ENCODE measurements at regions not wholly inside any gene's neighbourhood (a gene's known extent, or its start where the extent isn't known, plus 50 kb on each side); places are given as distances from the start of the nearest gene placed in this dataset.

- POLR2A ChIA-PET: no interaction called here
- no peak for DNase-seq
- H3K27me3 ChIP-seq (ENCODE audit: insufficient read depth): no peaks in the 10 kb centered on the region
- CTCF ChIA-PET: interaction anchor here (1.0 to 1.7 kb wide), 2 partner anchors 10 to 15 kb away, joined by 3 to 6 read pairs; no protein-coding TSS in a partner anchor
- no peak overlapping the region for H3K4me2 ChIP-seq
- H3K9me3 ChIP-seq: no peaks in the 10 kb centered on the region
- H3K36me3 ChIP-seq (replicated peaks in 1 of 2; ENCODE audit: control insufficient read depth in 1 of 2, insufficient read depth in 2 of 2, low read length in 1 of 2): no peaks in the 10 kb centered on the region
- H3K9me2 ChIP-seq: no peaks in the 10 kb centered on the region
- H3K4me1 ChIP-seq (ENCODE audit: control insufficient read depth in 1 of 2, insufficient read depth in 2 of 2, low read depth in 1 of 2, low read length in 1 of 2): no peaks in the 10 kb centered on the region; a peak in 2 of 4 replicates
- no peaks in the 10 kb centered on the region for H3F3A ChIP-seq (replicated peaks; ENCODE audit: insufficient read depth)
- no peak for TF ChIP-seq SIN3A (IDR thresholded peaks at IDR 0.05; ENCODE audit: borderline replicate concordance, low read depth, low read length)
- TF ChIP-seq, protein P1, sequence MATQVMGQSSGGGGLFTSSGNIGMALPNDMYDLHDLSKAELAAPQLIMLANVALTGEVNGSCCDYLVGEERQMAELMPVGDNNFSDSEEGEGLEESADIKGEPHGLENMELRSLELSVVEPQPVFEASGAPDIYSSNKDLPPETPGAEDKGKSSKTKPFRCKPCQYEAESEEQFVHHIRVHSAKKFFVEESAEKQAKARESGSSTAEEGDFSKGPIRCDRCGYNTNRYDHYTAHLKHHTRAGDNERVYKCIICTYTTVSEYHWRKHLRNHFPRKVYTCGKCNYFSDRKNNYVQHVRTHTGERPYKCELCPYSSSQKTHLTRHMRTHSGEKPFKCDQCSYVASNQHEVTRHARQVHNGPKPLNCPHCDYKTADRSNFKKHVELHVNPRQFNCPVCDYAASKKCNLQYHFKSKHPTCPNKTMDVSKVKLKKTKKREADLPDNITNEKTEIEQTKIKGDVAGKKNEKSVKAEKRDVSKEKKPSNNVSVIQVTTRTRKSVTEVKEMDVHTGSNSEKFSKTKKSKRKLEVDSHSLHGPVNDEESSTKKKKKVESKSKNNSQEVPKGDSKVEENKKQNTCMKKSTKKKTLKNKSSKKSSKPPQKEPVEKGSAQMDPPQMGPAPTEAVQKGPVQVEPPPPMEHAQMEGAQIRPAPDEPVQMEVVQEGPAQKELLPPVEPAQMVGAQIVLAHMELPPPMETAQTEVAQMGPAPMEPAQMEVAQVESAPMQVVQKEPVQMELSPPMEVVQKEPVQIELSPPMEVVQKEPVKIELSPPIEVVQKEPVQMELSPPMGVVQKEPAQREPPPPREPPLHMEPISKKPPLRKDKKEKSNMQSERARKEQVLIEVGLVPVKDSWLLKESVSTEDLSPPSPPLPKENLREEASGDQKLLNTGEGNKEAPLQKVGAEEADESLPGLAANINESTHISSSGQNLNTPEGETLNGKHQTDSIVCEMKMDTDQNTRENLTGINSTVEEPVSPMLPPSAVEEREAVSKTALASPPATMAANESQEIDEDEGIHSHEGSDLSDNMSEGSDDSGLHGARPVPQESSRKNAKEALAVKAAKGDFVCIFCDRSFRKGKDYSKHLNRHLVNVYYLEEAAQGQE (IDR thresholded peaks at IDR 0.05; ENCODE audit: low read depth, low read length): no peak
- TF ChIP-seq RAD21 (IDR thresholded peaks at IDR 0.05; ENCODE audit: low read length): no peak
- no peak for TF ChIP-seq FOXJ3 (CRISPR knock-in tag; IDR thresholded peaks at IDR 0.05)
- no peak for TF ChIP-seq EZH2phosphoT487 (IDR thresholded peaks at IDR 0.05; ENCODE audit: borderline replicate concordance, low read depth)
- TF ChIP-seq PBX3 (IDR thresholded peaks at IDR 0.05): peak; percentile 24; the same call in 1 of the 2 replicates
- no peak for TF ChIP-seq CHD2 (IDR thresholded peaks at IDR 0.05; ENCODE audit: low read length, partially characterized antibody)
- TF ChIP-seq MEF2A (IDR thresholded peaks at IDR 0.05; ENCODE audit: borderline replicate concordance, low read depth): no peak
- TF ChIP-seq TCF12 (IDR thresholded peaks at IDR 0.05): 0 out of 2 replicates have a peak, but pooled peaks have one; percentile 4
- H3K79me2 ChIP-seq (ENCODE audit: insufficient read depth): no peaks in the 10 kb centered on the region
- no peak overlapping the region for H3K4me3 ChIP-seq (ENCODE audit: low read depth in 2 of 2, low read length in 1 of 2)
- H3K27ac ChIP-seq (ENCODE audit: low read depth in 2 of 2, low read length in 1 of 2): peak overlapping the region in 1 of 2 experiments; percentile 43; a peak in 1 of 4 replicates
- no peak overlapping the region for H3K9ac ChIP-seq
- peak overlapping the region; percentile 61; the same call in 1 of the 2 replicates for H2AFZ ChIP-seq (ENCODE audit: low read depth)
- 83% methylated on average over 5 of the region's 5 CpGs for WGBS (ENCODE audit: low lambda C conversion rate)
- H4K20me1 ChIP-seq (ENCODE audit: insufficient read depth): no peaks in the 10 kb centered on the region
Observed at GRCh38 chr7:84548366-84549365, 354.1 kb upstream of the SEMA3A start.

GRCh38 chr7:84547331-84547730, 352.7 kb upstream of the SEMA3A start:
- no peak overlapping the region for H3K4me2 ChIP-seq
- TF ChIP-seq TCF12 (IDR thresholded peaks at IDR 0.05) (no peak), RFX5 (IDR thresholded peaks at IDR 0.05; ENCODE audit: low read length) (no peak), EZH2phosphoT487 (IDR thresholded peaks at IDR 0.05; ENCODE audit: borderline replicate concordance, low read depth) (no peak), IRF3 (IDR thresholded peaks at IDR 0.05; ENCODE audit: low read depth, low read length) (no peak), USF2 (IDR thresholded peaks at IDR 0.05; ENCODE audit: borderline replicate concordance, low read depth, low read length) (no peak), RAD21 (IDR thresholded peaks at IDR 0.05; ENCODE audit: low read length) (no peak), SIN3A (IDR thresholded peaks at IDR 0.05; ENCODE audit: borderline replicate concordance, low read depth, low read length) (no peak), GABPA (IDR thresholded peaks at IDR 0.05; ENCODE audit: low read depth) (no peak)

More at GRCh38 chr7:84547331-84547730, 352.7 kb upstream of the SEMA3A start:
- ChIA-PET CTCF (interaction anchor here (0.7 to 1.7 kb wide), 2 partner anchors 9 to 170 kb away, joined by 3 to 6 read pairs; no protein-coding TSS in a partner anchor), POLR2A (no interaction called here)
- Histone ChIP-seq H3K9me3 (no peaks in the 10 kb centered on the region), H3K4me1 (ENCODE audit: control insufficient read depth in 1 of 2, insufficient read depth in 2 of 2, low read depth in 1 of 2, low read length in 1 of 2) (no peaks in the 10 kb centered on the region; a peak in 2 of 4 replicates), H4K20me1 (ENCODE audit: insufficient read depth) (no peaks in the 10 kb centered on the region), H3F3A (replicated peaks; ENCODE audit: insufficient read depth) (no peaks in the 10 kb centered on the region), H3K9ac (no peak overlapping the region), H3K27ac (ENCODE audit: low read depth in 2 of 2, low read length in 1 of 2) (no peak overlapping the region), H3K4me3 (ENCODE audit: low read depth in 2 of 2, low read length in 1 of 2) (no peak overlapping the region), H3K36me3 (replicated peaks in 1 of 2; ENCODE audit: control insufficient read depth in 1 of 2, insufficient read depth in 2 of 2, low read length in 1 of 2) (no peaks in the 10 kb centered on the region), H3K27me3 (ENCODE audit: insufficient read depth) (no peaks in the 10 kb centered on the region), H3K79me2 (ENCODE audit: insufficient read depth) (no peaks in the 10 kb centered on the region), H2AFZ (ENCODE audit: low read depth) (no peak overlapping the region), H3K9me2 (no peaks in the 10 kb centered on the region)
- no peak for DNase-seq
- 95% methylated on average over 2 of the region's 2 CpGs for WGBS (ENCODE audit: low lambda C conversion rate)
